ENCODE measurements at regions not wholly inside any gene's neighbourhood (a gene's known extent, or its start where the extent isn't known, plus 50 kb on each side); places are given as distances from the start of the nearest gene placed in this dataset.

DNA sequence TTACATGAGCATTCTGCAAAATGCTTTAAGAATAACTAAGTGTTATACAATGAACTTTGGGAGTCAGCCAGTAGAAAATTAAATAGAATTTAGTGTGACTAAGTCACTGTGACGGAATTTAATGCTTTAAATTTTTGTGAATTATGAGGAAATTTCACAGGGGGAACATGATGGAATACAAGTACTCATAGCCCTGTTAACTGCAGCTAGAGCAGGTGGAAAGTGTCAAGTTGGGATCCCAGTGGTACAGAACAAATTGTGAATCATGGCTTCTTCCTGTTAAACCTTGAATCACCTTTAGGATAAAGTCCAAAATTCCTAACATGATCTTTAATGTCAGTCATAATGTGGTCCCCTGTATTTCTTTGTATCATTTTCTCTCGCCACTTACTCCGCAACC, 212.2 kb upstream of the CENPE start:
- in situ Hi-C loops (cut with HindIII; ENCODE audit: low pct_unique_long_range_greater_than_20kb, low sequenced_read_pairs) (no loop called here), intact Hi-C loops (cut with micrococcal nuclease; ENCODE audit: unreplicated experiment) (no loop called here)
- ATAC-seq (no peak), DNase-seq (ENCODE audit: low read depth, low spot score) (no peak)
- BruUV-seq (replicated peaks): no TSS peak
- Histone ChIP-seq H3K4me3 (ENCODE audit: low read depth in 2 of 2, low read length in 2 of 2) (no peak overlapping the region), H3K36me3 (ENCODE audit: control insufficient read depth, insufficient read depth, low read length) (no peaks in the 10 kb centered on the region), H3K4me1 (ENCODE audit: control insufficient read depth, insufficient read depth, low read length) (no peaks in the 10 kb centered on the region), H3K27me3 (ENCODE audit: control insufficient read depth, insufficient read depth, low read length) (no peaks in the 10 kb centered on the region), H3K27ac (ENCODE audit: low read length) (no peak overlapping the region), H3K9me3 (ENCODE audit: control insufficient read depth, insufficient read depth, low read depth, low read length) (no peaks in the 10 kb centered on the region)
- CTCF ChIA-PET: no interaction called here
- TF ChIP-seq TCF7L2 (IDR thresholded peaks at IDR 0.05; ENCODE audit: low read depth, low read length) (no peak), POLR2AphosphoS5 (IDR thresholded peaks at IDR 0.05; ENCODE audit: low read depth, low read length) (no peak), REST (IDR thresholded peaks at IDR 0.05; ENCODE audit: insufficient read depth in 1 of 2, low read depth in 2 of 2, low read length in 1 of 2) (no peak), SIN3A (IDR thresholded peaks at IDR 0.05; ENCODE audit: borderline replicate concordance, insufficient read depth, low read depth, low read length) (no peak)
- TF ChIP-seq, protein P1, sequence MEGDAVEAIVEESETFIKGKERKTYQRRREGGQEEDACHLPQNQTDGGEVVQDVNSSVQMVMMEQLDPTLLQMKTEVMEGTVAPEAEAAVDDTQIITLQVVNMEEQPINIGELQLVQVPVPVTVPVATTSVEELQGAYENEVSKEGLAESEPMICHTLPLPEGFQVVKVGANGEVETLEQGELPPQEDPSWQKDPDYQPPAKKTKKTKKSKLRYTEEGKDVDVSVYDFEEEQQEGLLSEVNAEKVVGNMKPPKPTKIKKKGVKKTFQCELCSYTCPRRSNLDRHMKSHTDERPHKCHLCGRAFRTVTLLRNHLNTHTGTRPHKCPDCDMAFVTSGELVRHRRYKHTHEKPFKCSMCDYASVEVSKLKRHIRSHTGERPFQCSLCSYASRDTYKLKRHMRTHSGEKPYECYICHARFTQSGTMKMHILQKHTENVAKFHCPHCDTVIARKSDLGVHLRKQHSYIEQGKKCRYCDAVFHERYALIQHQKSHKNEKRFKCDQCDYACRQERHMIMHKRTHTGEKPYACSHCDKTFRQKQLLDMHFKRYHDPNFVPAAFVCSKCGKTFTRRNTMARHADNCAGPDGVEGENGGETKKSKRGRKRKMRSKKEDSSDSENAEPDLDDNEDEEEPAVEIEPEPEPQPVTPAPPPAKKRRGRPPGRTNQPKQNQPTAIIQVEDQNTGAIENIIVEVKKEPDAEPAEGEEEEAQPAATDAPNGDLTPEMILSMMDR (IDR thresholded peaks at IDR 0.05): no peak
- POLR2A ChIA-PET: interaction anchor here (0.6 kb wide), 1 partner anchor 32 kb away, joined by 4 read pairs; no protein-coding TSS in a partner anchor

DNA sequence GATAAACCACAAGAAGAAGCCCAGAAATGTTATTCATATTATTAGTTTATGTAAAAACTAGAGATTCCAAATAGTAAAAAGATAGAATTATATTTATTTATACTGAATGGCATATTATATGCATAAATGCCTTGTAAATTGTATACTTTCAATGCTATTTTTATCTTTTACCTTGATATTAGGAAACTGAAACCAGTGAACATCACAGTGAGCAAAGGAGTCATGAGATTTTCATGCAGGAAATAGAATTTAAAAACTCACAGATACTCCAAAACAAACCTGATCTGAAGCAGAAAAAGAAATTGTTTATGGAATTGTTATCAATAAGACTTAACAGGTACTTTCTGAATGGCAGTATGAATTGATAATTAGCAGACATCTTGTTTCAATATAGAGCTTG, 207.3 kb upstream of the CENPE start:
- H3K9me3 ChIP-seq (ENCODE audit: control insufficient read depth, insufficient read depth, low read depth, low read length): no peaks in the 10 kb centered on the region
- TF ChIP-seq SIN3A (IDR thresholded peaks at IDR 0.05; ENCODE audit: borderline replicate concordance, insufficient read depth, low read depth, low read length) (no peak), REST (IDR thresholded peaks at IDR 0.05; ENCODE audit: insufficient read depth in 1 of 2, low read depth in 2 of 2, low read length in 1 of 2) (no peak), TCF7L2 (IDR thresholded peaks at IDR 0.05; ENCODE audit: low read depth, low read length) (no peak), POLR2AphosphoS5 (IDR thresholded peaks at IDR 0.05; ENCODE audit: low read depth, low read length) (no peak)
- TF ChIP-seq, protein P1 (IDR thresholded peaks at IDR 0.05): no peak
- ChIA-PET CTCF (no interaction called here), POLR2A (no interaction called here)
- intact Hi-C loops (cut with micrococcal nuclease; ENCODE audit: unreplicated experiment) (no loop called here), in situ Hi-C loops (cut with HindIII; ENCODE audit: low pct_unique_long_range_greater_than_20kb, low sequenced_read_pairs) (no loop called here)
- no peaks in the 10 kb centered on the region for H3K4me1 ChIP-seq (ENCODE audit: control insufficient read depth, insufficient read depth, low read length)
- H3K36me3 ChIP-seq (ENCODE audit: control insufficient read depth, insufficient read depth, low read length): no peaks in the 10 kb centered on the region
- DNase-seq (ENCODE audit: low read depth, low spot score): no peak
- no peaks in the 10 kb centered on the region for H3K27me3 ChIP-seq (ENCODE audit: control insufficient read depth, insufficient read depth, low read length)
- H3K27ac ChIP-seq (ENCODE audit: low read length): no peak overlapping the region
- no TSS peak for BruUV-seq (replicated peaks)
- no peak overlapping the region for H3K4me3 ChIP-seq (ENCODE audit: low read depth in 2 of 2, low read length in 2 of 2)
- no peak for ATAC-seq
